Breast epithelium (tissue), 4 donors: ENCODE measurements at regions not wholly inside any gene's neighbourhood (a gene's known extent, or its start where the extent isn't known, plus 50 kb on each side); places are given as distances from the start of the nearest gene placed in this dataset.

Experiments
- DNase-seq, 2 donors: peaks; one replicate each; pipeline ENCODE4 v3.0.0-alpha.2; 2019; ENCODE audit warnings: low spot score in 2 of 2
- H3K27ac ChIP-seq, 2 donors: fragments of 200-600 bp; sonication (generic) in 1 of 2; one replicate each; pipeline ENCODE4 v1.5.1; 2016 to 2019; ENCODE audit warnings: mild to moderate bottlenecking in 1 of 2
- H3K27me3 ChIP-seq, 2 donors: fragments of 200-600 bp; sonication (generic) in 1 of 2; one replicate each; pipeline versions ENCODE4 v1.5.1 to v1.6.0; 2017 to 2019; ENCODE audit warnings: control low read depth in 1 of 2, mild to moderate bottlenecking in 1 of 2
- H3K36me3 ChIP-seq: fragments of 200-600 bp; one replicate; pipeline ENCODE4 v1.5.1; 2019
- H3K4me1 ChIP-seq, 2 donors: fragments of 200-600 bp; sonication (generic); one replicate each; pipeline ENCODE4 v1.5.1; 2016 to 2019; ENCODE audit warnings: control low read depth in 1 of 2
- H3K4me3 ChIP-seq, 3 donors: fragments of 200-600 bp; sonication (generic); 1 replicate in 2 of 3; 2 replicates in 1 of 3; pipeline ENCODE4 v1.5.1; 2016 to 2019; ENCODE audit warnings: mild to moderate bottlenecking in 3 of 3, moderate library complexity in 2 of 3
- H3K9me3 ChIP-seq, 2 donors: fragments of 200-600 bp; sonication (generic) in 1 of 2; one replicate each; pipeline ENCODE4 v1.5.1; 2016 to 2019; ENCODE audit warnings: control low read depth in 1 of 2
- POLR2A ChIP-seq: fragments of 450-650 bp; IDR thresholded peaks from one replicate; pipeline ENCODE4 v1.6.1; 2016; ENCODE audit warnings: antibody characterized with exemption, mild to moderate bottlenecking, moderate library complexity
- POLR2AphosphoS5 ChIP-seq, 3 donors: sonication (generic); formaldehyde crosslinking; IDR thresholded peaks; one replicate each; pipeline ENCODE4 v1.6.1; 2017; ENCODE audit warnings: antibody characterized with exemption in 3 of 3
- intact Hi-C: fragments of 100-400 bp; cut with DNase I; formaldehyde crosslinking; loops from one replicate; pipeline ENCODE4 v1.15.1; 2023; ENCODE audit warnings: low total_unique reads
- TF ChIP-seq, protein P1 (sequence below), 3 donors: fragments of 450-650 bp; IDR thresholded peaks; one replicate each; pipeline ENCODE4 v1.5.1; 2016 to 2017; ENCODE audit warnings: antibody characterized with exemption in 3 of 3, mild to moderate bottlenecking in 3 of 3, moderate library complexity in 3 of 3

DNA sequence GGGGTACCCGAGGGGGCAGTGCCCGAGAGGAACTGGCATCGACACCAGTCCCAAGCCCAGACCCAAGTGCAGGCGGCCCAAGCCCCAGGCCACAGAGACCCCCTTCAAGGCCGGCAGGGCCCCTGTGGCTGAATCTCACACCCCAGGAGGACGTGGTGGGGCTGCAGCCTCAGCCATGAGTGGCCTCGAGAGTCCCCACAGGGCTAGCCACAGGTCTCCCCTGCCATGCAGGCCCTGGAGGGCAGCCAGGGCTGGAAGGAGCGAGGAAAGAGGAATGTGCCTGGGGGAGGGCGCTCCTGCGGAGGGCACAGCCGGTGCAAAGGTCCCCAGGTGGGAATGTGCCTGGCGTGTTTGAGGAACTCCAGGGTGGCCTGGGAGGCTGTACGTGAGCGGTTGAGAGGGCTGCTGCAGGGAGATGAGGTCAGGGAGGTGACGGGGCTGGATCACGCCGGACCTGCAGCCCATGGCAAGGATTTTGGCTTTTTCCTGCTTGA, 86.1 kb downstream of the NCOR2 start:
- TF ChIP-seq POLR2A = no peak
- TF ChIP-seq, protein P1, sequence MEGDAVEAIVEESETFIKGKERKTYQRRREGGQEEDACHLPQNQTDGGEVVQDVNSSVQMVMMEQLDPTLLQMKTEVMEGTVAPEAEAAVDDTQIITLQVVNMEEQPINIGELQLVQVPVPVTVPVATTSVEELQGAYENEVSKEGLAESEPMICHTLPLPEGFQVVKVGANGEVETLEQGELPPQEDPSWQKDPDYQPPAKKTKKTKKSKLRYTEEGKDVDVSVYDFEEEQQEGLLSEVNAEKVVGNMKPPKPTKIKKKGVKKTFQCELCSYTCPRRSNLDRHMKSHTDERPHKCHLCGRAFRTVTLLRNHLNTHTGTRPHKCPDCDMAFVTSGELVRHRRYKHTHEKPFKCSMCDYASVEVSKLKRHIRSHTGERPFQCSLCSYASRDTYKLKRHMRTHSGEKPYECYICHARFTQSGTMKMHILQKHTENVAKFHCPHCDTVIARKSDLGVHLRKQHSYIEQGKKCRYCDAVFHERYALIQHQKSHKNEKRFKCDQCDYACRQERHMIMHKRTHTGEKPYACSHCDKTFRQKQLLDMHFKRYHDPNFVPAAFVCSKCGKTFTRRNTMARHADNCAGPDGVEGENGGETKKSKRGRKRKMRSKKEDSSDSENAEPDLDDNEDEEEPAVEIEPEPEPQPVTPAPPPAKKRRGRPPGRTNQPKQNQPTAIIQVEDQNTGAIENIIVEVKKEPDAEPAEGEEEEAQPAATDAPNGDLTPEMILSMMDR (IDR thresholded peaks at IDR 0.05) = no peak
- no peak for TF ChIP-seq POLR2AphosphoS5 (IDR thresholded peaks at IDR 0.05)
- DNase-seq = no peak
- Histone ChIP-seq H3K27me3 (no peaks in the 10 kb centered on the region), H3K9me3 (no peaks in the 10 kb centered on the region), H3K4me3 (no peak overlapping the region), H3K4me1 (peaks cover 0 to 19% of the 10 kb centered on the region in 2 donors), H3K36me3 (no peaks in the 10 kb centered on the region), H3K27ac (peak overlapping the region; percentile 54 to 80)
- intact Hi-C loops = no loop called here

DNA sequence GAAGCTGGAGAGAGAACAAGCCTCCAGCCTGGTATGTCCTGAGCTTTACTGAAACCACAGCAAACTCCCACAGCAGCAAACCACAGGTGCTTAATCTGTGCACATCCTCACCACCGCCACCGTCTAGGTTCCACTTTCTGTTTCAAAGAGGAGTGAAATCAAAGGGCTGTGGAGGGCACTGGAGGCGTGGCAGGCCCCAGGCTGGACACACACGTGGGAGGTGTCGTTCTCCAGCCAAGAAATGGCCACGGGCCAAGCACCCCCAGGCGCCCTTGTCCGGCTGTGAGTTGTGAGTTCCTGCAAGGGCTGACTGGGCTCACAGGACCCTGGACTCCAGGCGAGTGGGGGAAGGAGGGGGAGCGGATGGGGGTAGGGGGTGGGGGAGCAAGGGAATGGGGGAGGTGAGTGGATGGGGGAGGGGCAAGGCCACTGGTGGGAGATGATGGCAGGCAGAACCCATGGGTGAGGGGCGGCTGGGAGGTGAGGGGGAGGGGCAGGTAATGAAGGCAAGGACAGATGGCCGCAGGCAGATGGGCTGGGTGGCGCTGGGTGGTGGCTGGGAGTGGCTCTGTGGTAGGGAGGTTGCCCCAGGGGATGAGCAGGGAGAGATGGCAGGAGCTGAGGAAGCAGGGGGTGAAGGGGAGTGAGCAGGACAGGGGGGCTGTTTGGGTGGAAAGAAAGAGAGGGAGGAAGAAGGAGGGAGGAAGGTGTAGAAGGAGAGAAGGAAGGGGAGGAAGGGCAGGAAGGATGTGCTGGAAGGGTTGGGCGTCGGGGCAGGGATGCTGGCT, 86.7 kb downstream of the NCOR2 start:
- Histone ChIP-seq H3K4me1 (peaks cover 0 to 19% of the 10 kb centered on the region in 2 donors), H3K36me3 (no peaks in the 10 kb centered on the region), H3K27ac (peak overlapping the region; percentile 54 to 80), H3K9me3 (no peaks in the 10 kb centered on the region), H3K27me3 (no peaks in the 10 kb centered on the region), H3K4me3 (peak overlapping the region in 1 of 3 donors; percentile 18)
- TF ChIP-seq, protein P1 (IDR thresholded peaks at IDR 0.05) = no peak
- TF ChIP-seq POLR2A (no peak), POLR2AphosphoS5 (IDR thresholded peaks at IDR 0.05) (no peak)
- intact Hi-C loops = loop anchor here (1.0 kb wide), 1 partner anchor 114 kb away; no protein-coding TSS in a partner anchor
- DNase-seq = peak; percentile 71 to 72

DNA sequence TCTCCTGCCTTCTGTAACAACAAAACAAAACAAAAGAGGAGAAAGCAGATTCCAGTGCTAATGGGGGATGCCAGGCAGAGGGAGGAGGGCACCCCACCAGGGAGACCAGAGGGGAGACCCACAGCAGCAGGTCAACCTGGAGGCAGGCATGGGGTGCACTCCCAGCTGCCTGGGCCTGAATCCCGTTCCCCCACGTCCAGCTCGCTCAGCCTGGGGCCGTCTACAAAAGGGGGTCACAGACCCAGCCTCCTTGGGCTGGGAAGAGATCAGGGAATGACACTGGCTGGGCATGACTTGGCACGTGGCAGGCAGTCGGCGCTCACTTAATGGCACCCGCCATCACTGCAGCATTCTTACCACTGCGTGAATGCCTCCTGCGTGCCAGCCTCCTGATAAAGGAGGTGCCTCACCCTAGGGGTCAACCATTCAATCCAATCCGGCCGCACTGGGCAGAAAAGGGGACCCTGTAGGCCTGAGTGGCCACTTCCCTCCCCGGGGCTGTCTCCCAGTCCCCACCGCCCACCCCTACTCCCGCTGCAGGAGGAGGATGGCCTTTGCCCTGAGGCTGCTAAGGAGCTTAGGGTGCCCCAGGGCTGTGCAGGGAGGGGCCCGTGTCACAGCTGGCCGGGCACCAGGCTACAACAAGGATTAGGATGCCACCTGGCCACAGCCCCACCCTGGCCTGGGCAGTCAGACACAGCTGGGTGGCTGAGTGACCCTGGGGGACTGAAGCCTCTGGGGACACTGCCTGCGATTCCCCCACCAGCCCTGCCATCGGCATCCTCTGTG, 87.5 kb downstream of the NCOR2 start:
- TF ChIP-seq, protein P1 (IDR thresholded peaks at IDR 0.05) = no peak
- TF ChIP-seq POLR2A = no peak
- no peak for TF ChIP-seq POLR2AphosphoS5 (IDR thresholded peaks at IDR 0.05)
- Histone ChIP-seq H3K4me3 (peak overlapping the region in 1 of 3 donors; percentile 18), H3K27ac (peak overlapping the region; percentile 54 to 80), H3K27me3 (no peaks in the 10 kb centered on the region), H3K4me1 (peaks cover 1 to 19% of the 10 kb centered on the region in 2 donors), H3K36me3 (no peaks in the 10 kb centered on the region), H3K9me3 (no peaks in the 10 kb centered on the region)
- DNase-seq = no peak
- intact Hi-C loops = loop anchor here (1.0 kb wide), 1 partner anchor 114 kb away; no protein-coding TSS in a partner anchor

DNA sequence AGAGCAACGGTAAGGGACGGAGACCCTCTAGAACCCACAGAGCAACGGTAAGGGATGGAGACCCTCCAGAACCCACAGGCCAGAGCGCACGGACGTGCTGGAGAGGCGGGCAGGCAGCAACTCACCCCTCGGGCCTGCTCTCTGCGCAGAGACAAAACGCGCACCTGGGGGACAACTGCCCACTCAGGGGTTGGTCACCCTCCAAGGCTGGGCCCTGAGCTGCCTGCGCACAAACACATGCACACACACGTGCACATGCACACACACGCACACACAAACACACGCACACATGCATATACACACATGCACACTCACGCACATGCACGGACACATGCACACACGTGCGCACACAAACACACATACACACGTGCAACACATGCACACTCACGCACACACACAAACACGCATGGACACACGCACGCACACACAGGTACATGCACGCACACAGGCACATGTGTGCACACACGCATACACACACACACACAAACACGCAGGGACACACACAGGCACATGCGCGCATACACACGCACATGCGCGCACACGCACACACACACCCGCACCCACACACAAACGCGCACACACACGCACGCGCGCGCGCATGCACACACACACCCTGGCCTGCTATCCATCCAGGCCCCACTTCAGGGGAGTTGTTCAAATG, 88.3 kb downstream of the NCOR2 start:
- H3K4me1 ChIP-seq = peaks cover 4 to 19% of the 10 kb centered on the region in 2 donors
- H3K4me3 ChIP-seq = no peak overlapping the region
- intact Hi-C loops = loop anchor here (1.0 kb wide), 1 partner anchor 44 kb away; no protein-coding TSS in a partner anchor
- H3K27ac ChIP-seq = no peak overlapping the region
- DNase-seq = no peak
- no peaks in the 10 kb centered on the region for H3K27me3 ChIP-seq
- no peak for TF ChIP-seq POLR2A
- no peak for TF ChIP-seq POLR2AphosphoS5 (IDR thresholded peaks at IDR 0.05)
- TF ChIP-seq, protein P1 (IDR thresholded peaks at IDR 0.05) = no peak
- H3K9me3 ChIP-seq = no peaks in the 10 kb centered on the region
- H3K36me3 ChIP-seq = no peaks in the 10 kb centered on the region
